ENCODE measurements at regions not wholly inside any gene's neighbourhood (a gene's known extent, or its start where the extent isn't known, plus 50 kb on each side); places are given as distances from the start of the nearest gene placed in this dataset.
"Not testable (repeated sequence)": the region's sequence is repeated elsewhere in the genome, so short reads cannot be mapped to it uniquely, and the experiment has no call there.

- intact Hi-C loops (cut with DNase I, micrococcal nuclease): no loop called here
- no peak overlapping the region for H3K4me3 ChIP-seq
- H3K36me3 ChIP-seq (ENCODE audit: low read depth): no peaks in the 10 kb centered on the region
- no peaks in the 10 kb centered on the region for H3K4me1 ChIP-seq (ENCODE audit: low read depth)
- ATAC-seq: no peak
- no peaks in the 10 kb centered on the region for H3K9me3 ChIP-seq
- DNase-seq: no peak
- no peak for TF ChIP-seq CTCF (IDR thresholded peaks at IDR 0.05)
Measured at GRCh38 chr15:84111575-84111974, 124.0 kb upstream of the GOLGA6L4 start.

- no peak for TF ChIP-seq CTCF (IDR thresholded peaks at IDR 0.05)
- Histone ChIP-seq H3K4me1 (ENCODE audit: low read depth) (no peaks in the 10 kb centered on the region), H3K4me3 (no peak overlapping the region), H3K9me3 (no peaks in the 10 kb centered on the region), H3K36me3 (ENCODE audit: low read depth) (no peaks in the 10 kb centered on the region)
- DNase-seq (no peak), ATAC-seq (no peak)
- intact Hi-C loops (cut with DNase I, micrococcal nuclease): no loop called here
Measured at GRCh38 chr15:84112025-84112424, 123.5 kb upstream of the GOLGA6L4 start.

GRCh38 chr15:84113919-84114318, 121.7 kb upstream of the GOLGA6L4 start:
- ATAC-seq (no peak), DNase-seq (no peak)
- Histone ChIP-seq H3K4me3 (no peak overlapping the region), H3K4me1 (ENCODE audit: low read depth) (no peaks in the 10 kb centered on the region), H3K36me3 (ENCODE audit: low read depth) (no peaks in the 10 kb centered on the region), H3K9me3 (no peaks in the 10 kb centered on the region)
- intact Hi-C loops (cut with DNase I, micrococcal nuclease): no loop called here
- no peak for TF ChIP-seq CTCF (IDR thresholded peaks at IDR 0.05)

- H3K4me3 ChIP-seq; H3K36me3 ChIP-seq (ENCODE audit: low read depth); DNase-seq; H3K4me1 ChIP-seq (ENCODE audit: low read depth); H3K9me3 ChIP-seq; intact Hi-C loops (cut with DNase I, micrococcal nuclease); ATAC-seq: not testable (repeated sequence)
Measured at GRCh38 chr15:84114680-84115079, 120.9 kb upstream of the GOLGA6L4 start.

- DNase-seq; H3K9me3 ChIP-seq; H3K4me1 ChIP-seq (ENCODE audit: low read depth); H3K4me3 ChIP-seq; ATAC-seq; H3K36me3 ChIP-seq (ENCODE audit: low read depth); intact Hi-C loops (cut with DNase I, micrococcal nuclease): not testable (repeated sequence)
Measured at GRCh38 chr15:84119351-84119750, 116.2 kb upstream of the GOLGA6L4 start.

GRCh38 chr15:84120903-84121302, 114.7 kb upstream of the GOLGA6L4 start:
- intact Hi-C loops (cut with DNase I, micrococcal nuclease); H3K9me3 ChIP-seq; H3K4me3 ChIP-seq; ATAC-seq; DNase-seq; H3K36me3 ChIP-seq (ENCODE audit: low read depth); H3K4me1 ChIP-seq (ENCODE audit: low read depth): not testable (repeated sequence)

GRCh38 chr15:84128706-84129105, 106.9 kb upstream of the GOLGA6L4 start:
- H3K9me3 ChIP-seq; intact Hi-C loops (cut with DNase I, micrococcal nuclease); H3K4me3 ChIP-seq; ATAC-seq; H3K4me1 ChIP-seq (ENCODE audit: low read depth); H3K36me3 ChIP-seq (ENCODE audit: low read depth); DNase-seq: not testable (repeated sequence)

- H3K9me3 ChIP-seq; DNase-seq; H3K36me3 ChIP-seq (ENCODE audit: low read depth); intact Hi-C loops (cut with DNase I, micrococcal nuclease); H3K4me1 ChIP-seq (ENCODE audit: low read depth); H3K4me3 ChIP-seq: not testable (repeated sequence)
- ATAC-seq: peak; percentile 97
Measured at GRCh38 chr15:84130098-84130831, 105.3 kb upstream of the GOLGA6L4 start.

- H3K36me3 ChIP-seq (ENCODE audit: low read depth); DNase-seq; H3K4me3 ChIP-seq; H3K4me1 ChIP-seq (ENCODE audit: low read depth); H3K9me3 ChIP-seq; intact Hi-C loops (cut with DNase I, micrococcal nuclease); ATAC-seq: not testable (repeated sequence)
Measured at GRCh38 chr15:84135931-84136456, 99.6 kb upstream of the GOLGA6L4 start.
